ENCODE measurements at regions not wholly inside any gene's neighbourhood (a gene's known extent, or its start where the extent isn't known, plus 50 kb on each side); places are given as distances from the start of the nearest gene placed in this dataset.

GRCh38 chrX:149992918-149993317 is 54.6 kb upstream of the EOLA2 start:
- DNase-seq, result no peak

- no peak for DNase-seq
Observed at GRCh38 chrX:149993989-149994388, 55.7 kb upstream of the EOLA2 start.

- DNase-seq, result no peak
Observed at GRCh38 chrX:149996515-149996914, 58.2 kb upstream of the EOLA2 start.

GRCh38 chrX:150005027-150005426 is 66.7 kb upstream of the EOLA2 start:
- DNase-seq, result no peak

GRCh38 chrX:150007356-150007755 is 69.1 kb upstream of the EOLA2 start:
- DNase-seq, result no peak

GRCh38 chrX:150012647-150013381 is 74.5 kb upstream of the EOLA2 start:
- DNase-seq, result no peak

- DNase-seq, result no peak
Observed at GRCh38 chrX:150014525-150014924, 76.2 kb upstream of the EOLA2 start.

GRCh38 chrX:150017868-150018267 is 79.6 kb upstream of the EOLA2 start:
- no peak for DNase-seq

GRCh38 chrX:150018931-150019361 is 80.7 kb upstream of the EOLA2 start:
- no peak for DNase-seq

GRCh38 chrX:150028692-150029091 is 90.4 kb upstream of the EOLA2 start:
- DNase-seq, result no peak

GRCh38 chrX:150032742-150033141 is 94.5 kb upstream of the EOLA2 start:
- no peak for DNase-seq

GRCh38 chrX:150034788-150035187 is 96.5 kb upstream of the EOLA2 start:
- DNase-seq, result no peak

- no peak for DNase-seq
Observed at GRCh38 chrX:150035531-150035930, 97.2 kb upstream of the EOLA2 start.

- no peak for DNase-seq
Observed at GRCh38 chrX:150036181-150036580, 97.9 kb upstream of the EOLA2 start.

- no peak for DNase-seq
Observed at GRCh38 chrX:150036641-150037040, 98.3 kb upstream of the EOLA2 start.

- no peak for DNase-seq
Observed at GRCh38 chrX:150037041-150037440, 98.8 kb upstream of the EOLA2 start.

- DNase-seq, result no peak
Observed at GRCh38 chrX:150038315-150038714, 100.0 kb upstream of the EOLA2 start.

GRCh38 chrX:150038986-150039599 is 100.8 kb upstream of the EOLA2 start:
- DNase-seq, result no peak

GRCh38 chrX:150041208-150041607 is 102.9 kb upstream of the EOLA2 start:
- no peak for DNase-seq

- no peak for DNase-seq
Observed at GRCh38 chrX:150044556-150044955, 106.3 kb upstream of the EOLA2 start.

- no peak for DNase-seq
Observed at GRCh38 chrX:150047818-150048217, 109.5 kb upstream of the EOLA2 start.

GRCh38 chrX:150049647-150050046 is 111.4 kb upstream of the EOLA2 start:
- DNase-seq, result no peak

- no peak for DNase-seq
Observed at GRCh38 chrX:150050387-150050786, 112.1 kb upstream of the EOLA2 start.

GRCh38 chrX:150051096-150051495 is 112.8 kb upstream of the EOLA2 start:
- DNase-seq, result no peak

GRCh38 chrX:150052226-150052625 is 113.9 kb upstream of the EOLA2 start:
- no peak for DNase-seq

All from stimulated activated CD4-positive, alpha-beta T cell treated with anti-CD3 and anti-CD28 coated beads, Interleukin-4, amount 100 ng/mL, for 24 hours (primary cell).